Keratinocyte (primary cell): ENCODE measurements at regions not wholly inside any gene's neighbourhood (a gene's known extent, or its start where the extent isn't known, plus 50 kb on each side); places are given as distances from the start of the nearest gene placed in this dataset.

Experiments
- DNase-seq: peaks from one replicate; pipeline ENCODE4 v3.0.0-alpha.2; 2011; ENCODE audit warnings: low read depth, missing footprints, low spot score
- FAIRE-seq: peaks from 2 replicates; lab custom pipeline; 2011; peaks lifted over from hg19 to GRCh38; lab: Jason Lieb, UNC
- H2AFZ ChIP-seq: 2 replicates; pipeline ENCODE4 v1.6.0; 2012; ENCODE audit warnings: low read length, control low read depth, inconsistent platforms; ENCODE audit not compliant: control insufficient read depth
- H3K27ac ChIP-seq: 2 replicates; pipeline ENCODE4 v1.5.1; 2011; ENCODE audit warnings: low read length; ENCODE audit not compliant: control insufficient read depth, insufficient read depth
- H3K27me3 ChIP-seq: 3 replicates; pipeline ENCODE4 v1.6.0; 2011; ENCODE audit warnings: low read length; ENCODE audit not compliant: control insufficient read depth, insufficient read depth; ENCODE audit errors: extremely low read depth
- H3K36me3 ChIP-seq, 2 experiments: 2 replicates in 1 of 2; 3 replicates in 1 of 2; pipeline ENCODE4 v1.5.1; 2011; ENCODE audit warnings: low read length in 2 of 2, mild to moderate bottlenecking in 1 of 2; ENCODE audit not compliant: control insufficient read depth in 2 of 2, insufficient read depth in 2 of 2; ENCODE audit errors: extremely low read depth in 1 of 2
- H3K4me1 ChIP-seq: 3 replicates; pipeline ENCODE4 v1.5.1; 2011; ENCODE audit warnings: low read length; ENCODE audit not compliant: control insufficient read depth, insufficient read depth; ENCODE audit errors: extremely low read depth
- H3K4me2 ChIP-seq: 3 replicates; pipeline ENCODE4 v1.6.0; 2011; ENCODE audit warnings: low read depth, low read length; ENCODE audit not compliant: control insufficient read depth, insufficient read depth; ENCODE audit errors: extremely low read depth
- H3K4me3 ChIP-seq, 3 experiments: fragments of 200-600 bp in 1 of 3; sonication (generic) in 1 of 3; 2 replicates in 2 of 3; 3 replicates in 1 of 3; pipeline ENCODE4 v1.5.1; 2011 to 2016; ENCODE audit warnings: low read length in 3 of 3, mild to moderate bottlenecking in 3 of 3, control low read depth in 2 of 3, inconsistent platforms in 1 of 3, low read depth in 1 of 3, mixed read lengths in 1 of 3, mixed run types in 1 of 3, moderate library complexity in 1 of 3; ENCODE audit not compliant: control insufficient read depth in 2 of 3, insufficient read depth in 2 of 3; ENCODE audit errors: extremely low read depth in 1 of 3
- H3K79me2 ChIP-seq: 2 replicates; pipeline ENCODE4 v1.6.0; 2012; ENCODE audit warnings: low read length; ENCODE audit not compliant: control insufficient read depth, insufficient read depth
- H3K9ac ChIP-seq: 3 replicates; pipeline ENCODE4 v1.6.0; 2011; ENCODE audit warnings: low read length; ENCODE audit not compliant: control insufficient read depth, insufficient read depth; ENCODE audit errors: extremely low read depth
- H3K9me1 ChIP-seq: 3 replicates; pipeline ENCODE4 v1.6.0; 2011; ENCODE audit warnings: low read length; ENCODE audit not compliant: control insufficient read depth, insufficient read depth; ENCODE audit errors: extremely low read depth
- H3K9me3 ChIP-seq: 2 replicates; pipeline ENCODE4 v1.5.1; 2012; ENCODE audit warnings: low read depth, low read length; ENCODE audit not compliant: control insufficient read depth
- H4K20me1 ChIP-seq: 3 replicates; pipeline ENCODE4 v1.6.0; 2011; ENCODE audit warnings: low read length; ENCODE audit not compliant: control insufficient read depth, insufficient read depth; ENCODE audit errors: extremely low read depth
- CTCF ChIP-seq, 3 experiments: IDR thresholded peaks in 1 of 3; conservative IDR thresholded peaks in 1 of 3; optimal IDR thresholded peaks in 1 of 3; 2 replicates in 2 of 3; 3 replicates in 1 of 3; pipeline versions ENCODE3 to v1.5.1; 2011; ENCODE audit warnings: low read length in 3 of 3, mild to moderate bottlenecking in 3 of 3, moderate library complexity in 2 of 3, control low read depth in 1 of 3, inconsistent platforms in 1 of 3; ENCODE audit not compliant: insufficient read depth in 2 of 3; ENCODE audit errors: extremely low read depth in 1 of 3
- EZH2 ChIP-seq: IDR thresholded peaks from one replicate; pipeline ENCODE4 v1.6.1; 2012; ENCODE audit warnings: inconsistent platforms, mild to moderate bottlenecking, low read length, moderate library complexity
- dilution Hi-C: fragments of 300-500 bp; cut with MboI; formaldehyde crosslinking; loops from one replicate; pipeline ENCODE4 v1.7.0; 2020; ENCODE audit warnings: low sequenced_read_pairs; ENCODE audit not compliant: extremely low pct_ligation_motif_present

GRCh38 chr10:78777466-78777865 is 291.3 kb upstream of the ZMIZ1 start:
- H3K4me3 ChIP-seq, result no peak overlapping the region
- no peaks in the 10 kb centered on the region for H3K9me3 ChIP-seq
- H3K79me2 ChIP-seq, result no peaks in the 10 kb centered on the region
- no peaks in the 10 kb centered on the region for H3K36me3 ChIP-seq
- no peak overlapping the region for H3K9ac ChIP-seq
- H3K27me3 ChIP-seq, result peaks cover 4% of the 10 kb centered on the region
- H3K4me2 ChIP-seq, result no peak overlapping the region
- DNase-seq (no peak), FAIRE-seq (no peak)
- H4K20me1 ChIP-seq, result no peaks in the 10 kb centered on the region
- dilution Hi-C loops, result no loop called here
- H3K27ac ChIP-seq, result no peak overlapping the region
- H3K9me1 ChIP-seq, result no peaks in the 10 kb centered on the region
- H2AFZ ChIP-seq, result no peak overlapping the region
- no peaks in the 10 kb centered on the region for H3K4me1 ChIP-seq
- TF ChIP-seq CTCF (optimal IDR thresholded peaks at IDR 0.05 in 1 of 3, IDR thresholded peaks at IDR 0.05 in 1 of 3, conservative IDR thresholded peaks at IDR 0.05 in 1 of 3; ENCODE audit: extremely low read depth in 1 of 3, insufficient read depth in 2 of 3, low read length in 3 of 3) (no peak), EZH2 (no peak)

GRCh38 chr10:78777867-78778266 is 290.9 kb upstream of the ZMIZ1 start:
- Histone ChIP-seq H3K9ac (no peak overlapping the region), H3K4me2 (no peak overlapping the region), H3K27ac (no peak overlapping the region), H3K4me1 (no peaks in the 10 kb centered on the region), H3K9me1 (no peaks in the 10 kb centered on the region), H3K36me3 (no peaks in the 10 kb centered on the region), H3K4me3 (no peak overlapping the region), H3K79me2 (no peaks in the 10 kb centered on the region), H2AFZ (no peak overlapping the region), H3K27me3 (peaks cover 6% of the 10 kb centered on the region), H4K20me1 (no peaks in the 10 kb centered on the region), H3K9me3 (no peaks in the 10 kb centered on the region)
- FAIRE-seq (no peak), DNase-seq (no peak)
- TF ChIP-seq CTCF (optimal IDR thresholded peaks at IDR 0.05 in 1 of 3, IDR thresholded peaks at IDR 0.05 in 1 of 3, conservative IDR thresholded peaks at IDR 0.05 in 1 of 3; ENCODE audit: extremely low read depth in 1 of 3, insufficient read depth in 2 of 3, low read length in 3 of 3) (no peak), EZH2 (no peak)
- dilution Hi-C loops, result no loop called here
